Panc1 (cell line): ENCODE measurements at regions not wholly inside any gene's neighbourhood (a gene's known extent, or its start where the extent isn't known, plus 50 kb on each side); places are given as distances from the start of the nearest gene placed in this dataset.

ENCODE experiments used
- ATAC-seq: fragments of 200-7000 bp; cut with Tn5 transposase; 2 replicates; pipeline ENCODE4 v1.9.1; 2020; ENCODE audit warnings: mild to moderate bottlenecking, moderate library complexity
- BruUV-seq: library from RNA; stranded (reverse); fragments of 400-500 nt; replicated peaks from 2 replicates; lab custom pipeline; 2021; lab: Mats Ljungman, UMichigan
- CTCF ChIA-PET: fragments of 300-600 bp; sonication (Branson Sonifier 250); formaldehyde crosslinking; loops from one replicate; lab custom pipeline; 2022; ENCODE audit warnings: antibody characterized with exemption; lab: Charles Lee
- POLR2A ChIA-PET: fragments of 300-600 bp; sonication (Branson Sonifier 250); formaldehyde crosslinking; loops from one replicate; lab custom pipeline; 2022; ENCODE audit warnings: antibody characterized with exemption; lab: Charles Lee
- DNase-seq: peaks from one replicate; pipeline ENCODE4 v3.0.0-alpha.2; 2010; ENCODE audit warnings: low read depth, low spot score
- H3K27ac ChIP-seq: 2 replicates; pipeline ENCODE4 v1.5.1; 2011; ENCODE audit warnings: mild to moderate bottlenecking, low read length, inconsistent platforms
- H3K27me3 ChIP-seq: fragments of 200-500 bp; sonication (Bioruptor generic); 2 replicates; pipeline ENCODE4 v1.6.0; 2014; ENCODE audit warnings: low read length, inconsistent platforms; ENCODE audit not compliant: control insufficient read depth, insufficient read depth
- H3K36me3 ChIP-seq: fragments of 200-500 bp; sonication (Bioruptor generic); 2 replicates; pipeline ENCODE4 v1.5.1; 2014; ENCODE audit warnings: inconsistent platforms, mild to moderate bottlenecking, low read length, moderate library complexity; ENCODE audit not compliant: control insufficient read depth, insufficient read depth
- H3K4me1 ChIP-seq: 2 replicates; pipeline ENCODE4 v1.5.1; 2011; ENCODE audit warnings: inconsistent platforms, mild to moderate bottlenecking, low read length, moderate library complexity; ENCODE audit not compliant: control insufficient read depth, insufficient read depth
- H3K4me3 ChIP-seq, 2 experiments: 2 replicates each; pipeline ENCODE4 v1.5.1; 2011 to 2012; ENCODE audit warnings: low read depth in 2 of 2, low read length in 2 of 2, mild to moderate bottlenecking in 2 of 2, inconsistent platforms in 1 of 2, moderate library complexity in 1 of 2
- H3K9me3 ChIP-seq: fragments of 200-500 bp; sonication (Bioruptor generic); 2 replicates; pipeline ENCODE4 v1.5.1; 2014; ENCODE audit warnings: low read depth, mild to moderate bottlenecking, inconsistent platforms, low read length, moderate library complexity; ENCODE audit not compliant: control insufficient read depth, insufficient read depth
- POLR2AphosphoS5 ChIP-seq: IDR thresholded peaks from 2 replicates; pipeline ENCODE4 v1.6.1; 2012; ENCODE audit warnings: mild to moderate bottlenecking, low read depth, low read length, moderate library complexity
- REST ChIP-seq, 2 experiments: IDR thresholded peaks; 2 replicates each; pipeline ENCODE4 v1.6.1; 2011 to 2012; ENCODE audit warnings: low read depth in 2 of 2, control low read depth in 1 of 2, low read length in 1 of 2, mild to moderate bottlenecking in 1 of 2, moderate library complexity in 1 of 2; ENCODE audit not compliant: insufficient read depth in 1 of 2
- SIN3A ChIP-seq: IDR thresholded peaks from 2 replicates; pipeline ENCODE4 v1.6.1; 2012; ENCODE audit warnings: low read depth, mild to moderate bottlenecking, low read length, moderate library complexity, borderline replicate concordance; ENCODE audit not compliant: insufficient read depth
- TCF7L2 ChIP-seq: IDR thresholded peaks from 2 replicates; pipeline ENCODE4 v1.6.1; 2011; ENCODE audit warnings: mild to moderate bottlenecking, low read depth, low read length, inconsistent platforms
- in situ Hi-C: cut with HindIII; loops from 2 replicates; pipeline ENCODE4 v1.10.0; 2016; ENCODE audit warnings: low sequenced_read_pairs, low pct_unique_long_range_greater_than_20kb
- intact Hi-C: fragments of 100-400 bp; cut with micrococcal nuclease; formaldehyde crosslinking; loops from one replicate; pipeline ENCODE4 v1.10.0; 2022; ENCODE audit not compliant: unreplicated experiment
- TF ChIP-seq, protein P1 (sequence below): fragments of 450-650 bp; IDR thresholded peaks from 2 replicates; pipeline ENCODE4 v1.5.1; 2017; ENCODE audit warnings: mild to moderate bottlenecking

DNA sequence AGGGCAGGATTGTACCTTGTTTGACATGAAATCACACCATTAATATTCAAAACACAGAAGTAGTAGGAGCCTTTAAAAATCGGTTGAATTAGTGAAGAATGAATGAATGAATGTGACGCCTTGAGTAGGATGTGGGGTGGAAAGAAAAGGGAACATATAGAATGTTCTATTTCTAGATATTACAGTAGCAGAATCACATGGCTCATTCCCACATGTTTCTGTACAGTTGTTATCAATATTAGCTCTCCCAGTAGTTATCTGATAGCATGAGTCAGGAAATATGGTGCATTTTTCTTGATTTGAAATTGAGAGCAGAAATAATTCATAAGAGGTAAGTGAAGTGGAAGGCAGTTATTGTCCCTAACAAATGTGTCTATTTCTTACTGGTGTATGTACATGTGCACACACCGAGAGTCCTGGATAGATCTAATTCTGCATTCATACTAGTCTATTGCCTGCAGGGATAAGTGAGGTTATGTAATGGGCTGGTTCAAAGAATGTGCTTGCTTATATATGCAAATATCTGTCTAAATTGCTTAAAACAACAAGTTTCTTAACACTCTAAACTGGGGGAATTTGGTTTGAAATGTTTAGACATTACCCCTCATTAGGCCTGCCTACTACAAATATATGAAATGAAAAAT, 245.4 kb downstream of the EFCAB11 start:
- DNase-seq (no peak), ATAC-seq (no peak)
- Histone ChIP-seq H3K27me3 (no peaks in the 10 kb centered on the region), H3K4me1 (no peaks in the 10 kb centered on the region), H3K36me3 (no peaks in the 10 kb centered on the region), H3K4me3 (no peak overlapping the region), H3K9me3 (no peaks in the 10 kb centered on the region), H3K27ac (no peak overlapping the region)
- POLR2A ChIA-PET = no interaction called here
- TF ChIP-seq, protein P1, sequence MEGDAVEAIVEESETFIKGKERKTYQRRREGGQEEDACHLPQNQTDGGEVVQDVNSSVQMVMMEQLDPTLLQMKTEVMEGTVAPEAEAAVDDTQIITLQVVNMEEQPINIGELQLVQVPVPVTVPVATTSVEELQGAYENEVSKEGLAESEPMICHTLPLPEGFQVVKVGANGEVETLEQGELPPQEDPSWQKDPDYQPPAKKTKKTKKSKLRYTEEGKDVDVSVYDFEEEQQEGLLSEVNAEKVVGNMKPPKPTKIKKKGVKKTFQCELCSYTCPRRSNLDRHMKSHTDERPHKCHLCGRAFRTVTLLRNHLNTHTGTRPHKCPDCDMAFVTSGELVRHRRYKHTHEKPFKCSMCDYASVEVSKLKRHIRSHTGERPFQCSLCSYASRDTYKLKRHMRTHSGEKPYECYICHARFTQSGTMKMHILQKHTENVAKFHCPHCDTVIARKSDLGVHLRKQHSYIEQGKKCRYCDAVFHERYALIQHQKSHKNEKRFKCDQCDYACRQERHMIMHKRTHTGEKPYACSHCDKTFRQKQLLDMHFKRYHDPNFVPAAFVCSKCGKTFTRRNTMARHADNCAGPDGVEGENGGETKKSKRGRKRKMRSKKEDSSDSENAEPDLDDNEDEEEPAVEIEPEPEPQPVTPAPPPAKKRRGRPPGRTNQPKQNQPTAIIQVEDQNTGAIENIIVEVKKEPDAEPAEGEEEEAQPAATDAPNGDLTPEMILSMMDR = no peak
- no peak for TF ChIP-seq TCF7L2
- TF ChIP-seq SIN3A = no peak
- TF ChIP-seq POLR2AphosphoS5 = no peak
- TF ChIP-seq REST (IDR thresholded peaks at IDR 0.05; ENCODE audit: insufficient read depth in 1 of 2, low read depth in 2 of 2, low read length in 1 of 2) = no peak
- no TSS peak for BruUV-seq
- in situ Hi-C loops = no loop called here
- CTCF ChIA-PET = no interaction called here
- intact Hi-C loops = no loop called here

GRCh38 chr14:89707086-89707485, 247.4 kb downstream of the EFCAB11 start:
- in situ Hi-C loops = no loop called here
- TF ChIP-seq, protein P1 = no peak
- TF ChIP-seq TCF7L2 (no peak), REST (IDR thresholded peaks at IDR 0.05; ENCODE audit: insufficient read depth in 1 of 2, low read depth in 2 of 2, low read length in 1 of 2) (no peak), SIN3A (no peak), POLR2AphosphoS5 (no peak)
- no TSS peak for BruUV-seq

More at GRCh38 chr14:89707086-89707485, 247.4 kb downstream of the EFCAB11 start:
- Histone ChIP-seq H3K27me3 (no peaks in the 10 kb centered on the region), H3K27ac (no peak overlapping the region), H3K4me3 (no peak overlapping the region), H3K36me3 (no peaks in the 10 kb centered on the region), H3K4me1 (no peaks in the 10 kb centered on the region), H3K9me3 (no peaks in the 10 kb centered on the region)
- POLR2A ChIA-PET = no interaction called here
- DNase-seq = no peak
- intact Hi-C loops = no loop called here
- no peak for ATAC-seq
- CTCF ChIA-PET = no interaction called here
